H1 (cell line): ENCODE measurements at regions not wholly inside any gene's neighbourhood (a gene's known extent, or its start where the extent isn't known, plus 50 kb on each side); places are given as distances from the start of the nearest gene placed in this dataset.

Experiments
- ATF2 ChIP-seq: IDR thresholded peaks from 2 replicates; pipeline ENCODE4 v1.6.1; 2012; ENCODE audit warnings: low read length, inconsistent platforms
- CBX5 ChIP-seq: fragments of 300-800, 300-1000 bp; sonication (generic); IDR thresholded peaks from 2 replicates; pipeline ENCODE4 v1.7.1; 2016; ENCODE audit warnings: antibody characterized with exemption, low read length, low read depth
- EP300 ChIP-seq, 2 experiments: IDR thresholded peaks; 1 replicate in 1 of 2; 2 replicates in 1 of 2; pipeline ENCODE4 v1.6.1; 2011 to 2012; ENCODE audit warnings: low read depth in 2 of 2, low read length in 2 of 2, mild to moderate bottlenecking in 2 of 2, borderline replicate concordance in 1 of 2, inconsistent platforms in 1 of 2, moderate library complexity in 1 of 2
- EZH2 ChIP-seq: fragments of 200-600 bp; sonication (generic); IDR thresholded peaks from 2 replicates; pipeline ENCODE4 v1.7.1; 2012; ENCODE audit warnings: low read depth, mild to moderate bottlenecking, moderate library complexity, low read length, inconsistent platforms; ENCODE audit not compliant: severe bottlenecking
- JUND ChIP-seq: IDR thresholded peaks from 2 replicates; pipeline ENCODE4 v1.6.1; 2011; ENCODE audit warnings: mild to moderate bottlenecking, improper control_type of control experiment, low read length
- MAX ChIP-seq: IDR thresholded peaks from 2 replicates; pipeline ENCODE4 v1.6.1; 2012; ENCODE audit warnings: inconsistent platforms
- POLR2AphosphoS5 ChIP-seq: IDR thresholded peaks from 2 replicates; pipeline ENCODE4 v1.6.1; 2011; ENCODE audit warnings: low read depth, low read length
- RFX5 ChIP-seq: IDR thresholded peaks from 2 replicates; pipeline ENCODE4 v1.6.1; 2011; ENCODE audit warnings: low read depth, low read length, improper control_type of control experiment, borderline replicate concordance
- RNF2 ChIP-seq: fragments of 200-900, 300-1000 bp; sonication (generic); IDR thresholded peaks from 2 replicates; pipeline ENCODE4 v1.7.1; 2016; ENCODE audit warnings: borderline replicate concordance, low read depth, mild to moderate bottlenecking, antibody characterized with exemption, low read length; ENCODE audit not compliant: poor library complexity, severe bottlenecking; ENCODE audit errors: missing control alignments
- SIN3A ChIP-seq, 2 experiments: IDR thresholded peaks in 1 of 2; conservative IDR thresholded peaks in 1 of 2; 2 replicates each; pipeline ENCODE4 v1.6.1; 2011 to 2012; ENCODE audit warnings: low read length in 2 of 2, improper control_type of control experiment in 1 of 2, low read depth in 1 of 2, mild to moderate bottlenecking in 1 of 2
- TAF1 ChIP-seq: IDR thresholded peaks from 2 replicates; pipeline ENCODE4 v1.6.1; 2011; ENCODE audit warnings: mild to moderate bottlenecking, low read depth, low read length
- TF ChIP-seq, protein P1 (sequence below), 3 experiments: IDR thresholded peaks; 1 replicate in 2 of 3; 2 replicates in 1 of 3; pipeline versions ENCODE4 v1.5.1 to v1.6.1; 2011; ENCODE audit warnings: low read length in 3 of 3, mild to moderate bottlenecking in 3 of 3, inconsistent platforms in 2 of 3, low read depth in 1 of 3, moderate library complexity in 1 of 3; ENCODE audit not compliant: insufficient read depth in 1 of 3; ENCODE audit errors: control extremely low read depth in 1 of 3

DNA sequence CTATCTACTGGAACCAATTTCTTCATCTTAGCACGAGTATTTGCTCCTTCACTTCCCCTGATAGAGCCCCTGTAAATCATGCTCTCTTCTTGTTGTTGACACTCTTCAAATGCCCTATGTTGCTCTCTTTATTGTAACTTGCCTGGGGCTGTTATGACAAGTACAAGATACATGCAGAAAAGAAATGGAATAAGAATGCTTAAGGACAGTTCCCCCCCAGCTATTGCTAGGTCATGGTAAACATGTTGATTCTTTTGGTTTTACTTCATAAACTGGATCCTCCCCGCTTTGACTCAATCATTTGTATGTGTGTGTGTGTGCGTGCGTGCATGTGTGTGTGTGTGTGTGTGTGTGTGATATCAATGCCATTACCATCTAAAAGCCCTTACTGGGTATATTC, 368.5 kb upstream of the CNTNAP5 start:
- TF ChIP-seq, protein P1, sequence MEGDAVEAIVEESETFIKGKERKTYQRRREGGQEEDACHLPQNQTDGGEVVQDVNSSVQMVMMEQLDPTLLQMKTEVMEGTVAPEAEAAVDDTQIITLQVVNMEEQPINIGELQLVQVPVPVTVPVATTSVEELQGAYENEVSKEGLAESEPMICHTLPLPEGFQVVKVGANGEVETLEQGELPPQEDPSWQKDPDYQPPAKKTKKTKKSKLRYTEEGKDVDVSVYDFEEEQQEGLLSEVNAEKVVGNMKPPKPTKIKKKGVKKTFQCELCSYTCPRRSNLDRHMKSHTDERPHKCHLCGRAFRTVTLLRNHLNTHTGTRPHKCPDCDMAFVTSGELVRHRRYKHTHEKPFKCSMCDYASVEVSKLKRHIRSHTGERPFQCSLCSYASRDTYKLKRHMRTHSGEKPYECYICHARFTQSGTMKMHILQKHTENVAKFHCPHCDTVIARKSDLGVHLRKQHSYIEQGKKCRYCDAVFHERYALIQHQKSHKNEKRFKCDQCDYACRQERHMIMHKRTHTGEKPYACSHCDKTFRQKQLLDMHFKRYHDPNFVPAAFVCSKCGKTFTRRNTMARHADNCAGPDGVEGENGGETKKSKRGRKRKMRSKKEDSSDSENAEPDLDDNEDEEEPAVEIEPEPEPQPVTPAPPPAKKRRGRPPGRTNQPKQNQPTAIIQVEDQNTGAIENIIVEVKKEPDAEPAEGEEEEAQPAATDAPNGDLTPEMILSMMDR (IDR thresholded peaks at IDR 0.05; ENCODE audit: control extremely low read depth in 1 of 3, insufficient read depth in 1 of 3, low read depth in 1 of 3, low read length in 3 of 3) = no peak
- TF ChIP-seq RFX5 (no peak), JUND (no peak), RNF2 (no peak), CBX5 (no peak), POLR2AphosphoS5 (no peak), MAX (no peak), EZH2 (no peak), EP300 (IDR thresholded peaks at IDR 0.05; ENCODE audit: borderline replicate concordance in 1 of 2, low read depth in 2 of 2, low read length in 2 of 2) (no peak), SIN3A (conservative IDR thresholded peaks at IDR 0.05 in 1 of 2, IDR thresholded peaks at IDR 0.05 in 1 of 2; ENCODE audit: low read depth in 1 of 2, low read length in 2 of 2) (no peak), TAF1 (no peak), ATF2 (no peak)
